Heart right ventricle (tissue), 16 donors: ENCODE measurements at regions not wholly inside any gene's neighbourhood (a gene's known extent, or its start where the extent isn't known, plus 50 kb on each side); places are given as distances from the start of the nearest gene placed in this dataset.

ENCODE experiments used
- ATAC-seq, 8 donors: fragments of 200-7000 bp; cut with Tn5 transposase; one replicate each; pipeline ENCODE4 v1.9.1; 2020; ENCODE audit warnings: mild to moderate bottlenecking in 8 of 8, moderate library complexity in 8 of 8, moderate number of reproducible peaks in 1 of 8
- DNase-seq, 2 donors: peaks; one replicate each; pipeline ENCODE4 v3.0.0-alpha.2; 2020
- H3K27ac ChIP-seq, 10 donors: fragments of 200-600 bp; sonication (generic) in 2 of 10; one replicate each; pipeline versions ENCODE4 v1.5.0 to v1.8.0; 2020 to 2022; ENCODE audit warnings: mild to moderate bottlenecking in 3 of 10
- H3K27me3 ChIP-seq, 7 donors: fragments of 200-600 bp; one replicate each; pipeline ENCODE4 v1.8.0; 2021 to 2022; ENCODE audit warnings: mild to moderate bottlenecking in 2 of 7
- H3K36me3 ChIP-seq, 9 donors: fragments of 200-600 bp; sonication (generic) in 1 of 9; one replicate each; pipeline versions ENCODE4 v1.5.0 to v1.8.0; 2020 to 2022; ENCODE audit warnings: mild to moderate bottlenecking in 2 of 9
- H3K4me1 ChIP-seq, 9 donors: fragments of 200-600 bp; sonication (generic) in 1 of 9; one replicate each; pipeline versions ENCODE4 v1.5.0 to v1.8.0; 2020 to 2022; ENCODE audit warnings: mild to moderate bottlenecking in 4 of 9
- H3K4me3 ChIP-seq, 10 donors: fragments of 200-600 bp; sonication (generic) in 2 of 10; one replicate each; pipeline versions ENCODE4 v1.5.0 to v1.8.0; 2020 to 2022; ENCODE audit warnings: mild to moderate bottlenecking in 7 of 10, moderate library complexity in 2 of 10
- H3K9me3 ChIP-seq, 11 donors: fragments of 200-600 bp in 10 of 11; sonication (generic) in 2 of 11; one replicate each; pipeline versions ENCODE4 v1.5.0 to v1.8.0; 2013 to 2022; ENCODE audit warnings: mild to moderate bottlenecking in 2 of 11, control low read depth in 1 of 11, moderate library complexity in 1 of 11
- CTCF ChIP-seq, 9 donors: fragments of 200-600 bp; sonication (generic) in 2 of 9; IDR thresholded peaks; one replicate each; pipeline versions ENCODE4 v1.5.0 to v1.8.0; 2021 to 2022; ENCODE audit warnings: antibody characterized with exemption in 9 of 9, mild to moderate bottlenecking in 5 of 9, moderate library complexity in 1 of 9
- WGBS, 2 donors: extraction: QIAGEN DNeasy Blood & Tissue Kit; methylation state at CpG; one replicate each; pipeline ENCODE4 v1.1.7; 2013; ENCODE audit warnings: inconsistent platforms in 1 of 2; 5-methylcytosine and 5-hydroxymethylcytosine counted together
- intact Hi-C, 10 donors: fragments of 100-400 bp; cut with DNase I; formaldehyde crosslinking; loops; one replicate each; pipeline versions ENCODE4 v1.11.1 to v1.14.2; 2022
- donor health status: Arrhythmogenic right ventricular cardiomyopathy.
- donor health status: ischemic (EF 13 %, LVEDD 7.1; RV severe dilation, severe dysfunction).
- donor health status: healthy with polysubstance abuse.
- donor health status: DM: no; HTN: yes; CAD: no.
- donor health status: DM: no; HTN: no; CAD: no.
- donor health status: ischemic (EF 25% LVEDD 6.9; RV normal size, moderate dysfunction).
- donor health status: ischemic (EF 25% LVEDD 5.7; RV mildly dilated, moderate dysfunction).
- donor health status: healthy.
- donor health status: DM: yes; HTN: yes; CAD: no.
- donor health status: Ischemic cardiomyopathy.
- donor health status: ischemic (EF 35%, LVEDD 5.7; RV mildly dilated, moderate dysfunction).
- donor health status: nonischemic (EF 11% LVEDD 7.7; RV severe dilation, severe dysfunction).
- donor health status: DM: yes; HTN: yes; CAD: no.
- donor health status: PGD.
- donor health status: ischemic (EF 29% LVEDD 5.4; RV normal size, mild dysfunction).
- donor health status: nonischemic (EF 23%, LVEDD 6.1; RV moderate dilation, normal function).

DNA sequence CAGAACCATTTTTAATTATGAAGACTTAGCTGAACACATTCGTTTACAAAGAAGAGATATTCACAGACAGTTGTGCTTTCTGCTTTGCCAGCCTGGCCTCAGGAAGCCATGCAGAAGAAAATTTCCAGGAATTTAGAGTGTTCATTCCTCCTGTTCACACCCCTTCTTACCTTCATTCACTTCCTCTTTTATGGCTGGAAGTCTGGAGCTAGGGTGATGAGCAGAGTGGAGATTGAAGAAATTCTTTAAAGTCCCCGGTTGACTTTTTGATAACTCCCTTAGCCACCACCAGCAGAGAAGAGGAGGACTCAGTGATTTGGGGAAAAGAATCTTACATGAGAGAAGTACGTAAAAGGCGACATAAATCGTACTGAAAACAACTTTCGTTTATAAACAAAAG is 263.6 kb upstream of the TSHZ3 start:
- H3K36me3 ChIP-seq, result no peaks in the 10 kb centered on the region
- 74 to 75% methylated on average over 6 of the region's 6 CpGs for WGBS, 2 donors
- ATAC-seq (no peak), DNase-seq (no peak)
- no peak overlapping the region for H3K4me3 ChIP-seq
- H3K9me3 ChIP-seq, result no peaks in the 10 kb centered on the region
- no peak overlapping the region for H3K27ac ChIP-seq
- TF ChIP-seq CTCF (IDR thresholded peaks at IDR 0.05), result no peak
- H3K4me1 ChIP-seq, result no peaks in the 10 kb centered on the region
- intact Hi-C loops, result no loop called here
- H3K27me3 ChIP-seq, result peaks cover 0 to 16% (median 0%) of the 10 kb centered on the region in 7 donors

DNA sequence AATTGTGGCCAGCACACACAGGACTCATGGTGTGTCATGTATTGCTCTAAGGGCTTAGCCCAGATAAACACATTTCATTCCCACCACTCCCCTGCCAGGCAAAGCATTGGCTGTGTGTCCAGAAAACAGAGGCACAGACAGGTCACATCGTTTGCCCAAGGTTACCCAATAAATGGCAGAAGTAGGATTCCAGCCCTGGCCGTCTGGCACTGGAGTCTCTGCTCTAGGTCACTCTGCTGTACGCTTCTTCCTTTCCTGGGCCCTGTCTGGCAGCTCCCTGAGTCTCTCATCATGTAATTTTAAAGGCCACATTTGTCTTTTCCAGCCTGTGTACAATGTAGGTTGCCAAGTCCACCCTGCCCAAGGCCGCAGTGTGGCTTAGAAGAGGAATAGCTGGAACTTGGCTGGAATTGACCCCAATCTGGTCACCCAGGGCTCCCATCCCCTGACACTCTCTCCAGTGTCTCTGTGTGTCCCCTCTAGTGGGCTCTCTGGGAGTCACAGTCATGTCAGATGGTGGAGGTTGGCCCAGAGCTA is 264.5 kb upstream of the TSHZ3 start:
- intact Hi-C loops, result no loop called here
- 66 to 70% methylated on average over 4 of the region's 4 CpGs for WGBS, 2 donors
- no peak for TF ChIP-seq CTCF (IDR thresholded peaks at IDR 0.05)
- Histone ChIP-seq H3K27me3 (peaks cover 0 to 14% (median 0%) of the 10 kb centered on the region in 7 donors), H3K4me3 (no peak overlapping the region), H3K4me1 (no peaks in the 10 kb centered on the region), H3K9me3 (no peaks in the 10 kb centered on the region), H3K36me3 (no peaks in the 10 kb centered on the region), H3K27ac (no peak overlapping the region)
- DNase-seq, result no peak
- peak in 1 of 8 donors; percentile 22 for ATAC-seq

DNA sequence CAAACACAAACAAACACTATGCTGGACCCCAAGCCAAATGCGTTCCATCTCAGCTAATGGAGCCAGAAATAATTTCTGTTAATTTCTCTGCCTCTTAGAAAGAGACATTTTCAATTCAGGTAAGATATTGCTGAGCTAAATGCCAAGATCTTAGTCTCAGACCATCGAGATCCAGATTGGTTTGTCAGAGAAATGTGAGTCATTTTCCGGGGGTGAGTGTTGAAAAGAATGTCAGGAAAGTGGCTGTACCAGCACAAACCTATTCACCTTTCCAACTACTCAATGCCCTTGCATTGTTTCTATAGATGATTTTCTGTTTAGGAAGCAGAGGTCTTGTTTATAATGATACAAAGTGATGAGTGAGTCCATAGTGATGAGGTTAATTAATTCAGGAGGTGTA is 266.8 kb upstream of the TSHZ3 start:
- 69 to 74% methylated on average over 3 of the region's 3 CpGs for WGBS, 2 donors
- no peaks in the 10 kb centered on the region for H3K9me3 ChIP-seq
- peaks cover 0 to 4% (median 0%) of the 10 kb centered on the region in 7 donors for H3K27me3 ChIP-seq
- ATAC-seq (no peak), DNase-seq (no peak)
- no peaks in the 10 kb centered on the region for H3K4me1 ChIP-seq
- H3K27ac ChIP-seq, result no peak overlapping the region
- H3K4me3 ChIP-seq, result no peak overlapping the region
- TF ChIP-seq CTCF (IDR thresholded peaks at IDR 0.05), result no peak
- intact Hi-C loops, result no loop called here
- H3K36me3 ChIP-seq, result no peaks in the 10 kb centered on the region

DNA sequence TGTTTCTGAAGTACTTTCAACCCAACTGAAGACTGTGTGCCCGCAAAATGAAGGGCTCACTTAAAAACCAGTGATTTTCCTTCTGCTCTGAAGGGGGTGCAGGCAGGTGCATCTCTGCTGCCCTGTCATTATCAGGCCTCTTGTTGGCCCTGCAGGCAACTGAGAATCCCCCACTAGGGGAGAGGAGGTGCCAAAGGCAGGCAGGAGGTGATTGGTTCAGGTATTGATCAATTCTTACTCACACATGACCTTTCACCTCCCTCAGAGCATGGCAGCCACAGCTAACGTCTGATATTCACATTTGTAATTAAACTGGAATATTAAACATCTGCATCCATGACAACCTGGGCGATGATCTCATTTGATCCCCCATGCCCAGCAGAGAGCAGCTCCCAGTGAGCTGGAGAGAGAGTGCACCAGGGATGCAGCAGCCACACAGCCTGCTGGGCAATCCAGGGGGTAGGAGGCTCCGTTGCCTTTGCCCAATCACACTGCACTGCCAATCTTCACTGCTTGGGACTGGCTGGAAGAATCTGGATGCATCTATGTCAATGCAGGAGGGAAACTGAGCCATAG is 267.9 kb upstream of the TSHZ3 start:
- no peak for ATAC-seq

More for the DNA sequence above, 267.9 kb upstream of the TSHZ3 start:
- no peak overlapping the region for H3K27ac ChIP-seq
- H3K4me1 ChIP-seq, result no peaks in the 10 kb centered on the region
- H3K9me3 ChIP-seq, result peaks cover 0 to 9% (median 0%) of the 10 kb centered on the region in 11 donors
- no peak for DNase-seq
- WGBS, 2 donors, result 71 to 73% methylated on average over 4 of the region's 4 CpGs
- H3K36me3 ChIP-seq, result no peaks in the 10 kb centered on the region
- TF ChIP-seq CTCF (IDR thresholded peaks at IDR 0.05), result no peak
- intact Hi-C loops, result no loop called here
- H3K27me3 ChIP-seq, result peaks cover 0 to 4% (median 0%) of the 10 kb centered on the region in 7 donors
- no peak overlapping the region for H3K4me3 ChIP-seq
